ENCODE measurements at regions not wholly inside any gene's neighbourhood (a gene's known extent, or its start where the extent isn't known, plus 50 kb on each side); places are given as distances from the start of the nearest gene placed in this dataset.
"Not testable (repeated sequence)": the region's sequence is repeated elsewhere in the genome, so short reads cannot be mapped to it uniquely, and the experiment has no call there.

GRCh38 chr14:40985584-40985983 is 621.1 kb upstream of the LRFN5 start:
- no peak overlapping the region for H3K27ac ChIP-seq
- H3K9me3 ChIP-seq, result peaks cover 0 to 19% (median 4%) of the 10 kb centered on the region in 12 donors
- TF ChIP-seq POLR2A (IDR thresholded peaks at IDR 0.05) (no peak), CTCF (IDR thresholded peaks at IDR 0.05) (no peak)
- WGBS, 4 donors, result 46 to 61% (median 56%) methylated on average over 4 of the region's 4 CpGs
- no peaks in the 10 kb centered on the region for H3K4me1 ChIP-seq
- H3K27me3 ChIP-seq, result no peaks in the 10 kb centered on the region
- ATAC-seq (no peak), DNase-seq (no peak)
- no peak overlapping the region for H3K4me3 ChIP-seq
- no peaks in the 10 kb centered on the region for H3K36me3 ChIP-seq
- intact Hi-C loops (cut with DNase I), result no loop called here

GRCh38 chr14:40983604-40984003 is 623.1 kb upstream of the LRFN5 start:
- intact Hi-C loops (cut with DNase I), result no loop called here
- Histone ChIP-seq H3K36me3 (no peaks in the 10 kb centered on the region), H3K27me3 (no peaks in the 10 kb centered on the region), H3K9me3 (peaks cover 0 to 4% (median 0%) of the 10 kb centered on the region in 12 donors), H3K4me3 (no peak overlapping the region), H3K27ac (no peak overlapping the region), H3K4me1 (no peaks in the 10 kb centered on the region)
- no peak for ATAC-seq
- 49 to 55% (median 52%) methylated on average over 3 of the region's 3 CpGs for WGBS, 4 donors
- no peak for DNase-seq
- TF ChIP-seq POLR2A (IDR thresholded peaks at IDR 0.05) (no peak), CTCF (IDR thresholded peaks at IDR 0.05) (no peak)

GRCh38 chr14:40981247-40981646 is 625.4 kb upstream of the LRFN5 start:
- Histone ChIP-seq H3K4me1 (no peaks in the 10 kb centered on the region), H3K9me3 (no peaks in the 10 kb centered on the region), H3K4me3 (no peak overlapping the region), H3K27ac (no peak overlapping the region), H3K27me3 (no peaks in the 10 kb centered on the region), H3K36me3 (no peaks in the 10 kb centered on the region)
- whole genome bisulfite sequencing, 4 donors, result 74 to 85% (median 79%) methylated on average over 3 of the region's 3 CpGs
- ATAC-seq (no peak), DNase-seq (no peak)
- intact Hi-C loops (cut with DNase I), result no loop called here
- TF ChIP-seq POLR2A (IDR thresholded peaks at IDR 0.05) (no peak), CTCF (IDR thresholded peaks at IDR 0.05) (no peak)

- 55 to 65% (median 58%) methylated on average over 2 of the region's 2 CpGs for WGBS, 4 donors
- ATAC-seq; H3K9me3 ChIP-seq; intact Hi-C loops (cut with DNase I); H3K4me1 ChIP-seq; H3K4me3 ChIP-seq; H3K36me3 ChIP-seq; H3K27ac ChIP-seq; H3K27me3 ChIP-seq; DNase-seq: not testable (repeated sequence)
Observed at GRCh38 chr14:40960257-40960656, 646.4 kb upstream of the LRFN5 start.

- intact Hi-C loops (cut with DNase I), result no loop called here
- Histone ChIP-seq H3K4me3 (peak overlapping the region in 4 of 12 donors; percentile 10 to 35 (median 22)), H3K27me3 (no peaks in the 10 kb centered on the region), H3K4me1 (no peaks in the 10 kb centered on the region), H3K27ac (no peak overlapping the region), H3K36me3 (no peaks in the 10 kb centered on the region), H3K9me3 (peaks cover 0 to 2% (median 0%) of the 10 kb centered on the region in 12 donors)
- TF ChIP-seq POLR2A (IDR thresholded peaks at IDR 0.05) (no peak), CTCF (IDR thresholded peaks at IDR 0.05) (no peak)
- WGBS, 4 donors, result 72 to 73% (median 72%) methylated on average over 2 of the region's 2 CpGs
- DNase-seq (no peak), ATAC-seq (no peak)
Observed at GRCh38 chr14:40955131-40955505, 651.6 kb upstream of the LRFN5 start.

GRCh38 chr14:40954448-40955130 is 652.1 kb upstream of the LRFN5 start:
- H3K4me1 ChIP-seq; H3K27me3 ChIP-seq; DNase-seq; H3K36me3 ChIP-seq; H3K27ac ChIP-seq; ATAC-seq; H3K9me3 ChIP-seq; intact Hi-C loops (cut with DNase I): not testable (repeated sequence)
- 83 to 88% (median 85%) methylated on average over 29 to 34 of the region's 34 CpGs for WGBS, 4 donors
- peak overlapping the region in 4 of 12 donors; percentile 10 to 35 (median 22) for H3K4me3 ChIP-seq
